Activated CD8-positive, alpha-beta T cell treated with anti-CD3 and anti-CD28 coated beads for 36 hours (primary cell): ENCODE measurements at regions not wholly inside any gene's neighbourhood (a gene's known extent, or its start where the extent isn't known, plus 50 kb on each side); places are given as distances from the start of the nearest gene placed in this dataset.
A peak's percentile ranks its signal among the peaks of the same experiment; 100 is the strongest.

Experiments used
- ATAC-seq: fragments of 200-7000 bp; cut with Tn5 transposase; one replicate; pipeline ENCODE4 v1.10.0; 2021; ENCODE audit warnings: mild to moderate bottlenecking, moderate library complexity
- CTCF ChIA-PET: fragments of 350-600 bp; sonication (Branson Sonifier 250); formaldehyde crosslinking; loops from one replicate; lab custom pipeline; 2021; ENCODE audit warnings: antibody characterized with exemption; lab: Charles Lee
- POLR2A ChIA-PET: fragments of 350-600 bp; sonication (Branson Sonifier 250); formaldehyde crosslinking; loops from one replicate; lab custom pipeline; 2021; ENCODE audit warnings: antibody characterized with exemption; lab: Charles Lee
- DNase-seq: peaks from one replicate; pipeline ENCODE4 v3.0.0-alpha.2; 2020
- H3K27ac Mint-ChIP-seq: one replicate; pipeline ENCODE4 v1.8.0; 2021; ENCODE audit warnings: mild to moderate bottlenecking, mixed read lengths
- H3K27me3 Mint-ChIP-seq: one replicate; pipeline ENCODE4 v1.8.0; 2021; ENCODE audit warnings: mixed read lengths
- H3K36me3 Mint-ChIP-seq: one replicate; pipeline ENCODE4 v1.8.0; 2021; ENCODE audit warnings: low read depth, mixed read lengths
- H3K4me1 Mint-ChIP-seq: one replicate; pipeline ENCODE4 v1.8.0; 2021; ENCODE audit warnings: low read depth, mixed read lengths
- H3K4me3 Mint-ChIP-seq: one replicate; pipeline ENCODE4 v1.8.0; 2021; ENCODE audit warnings: mild to moderate bottlenecking, moderate library complexity, mixed read lengths
- H3K9me3 Mint-ChIP-seq: one replicate; pipeline ENCODE4 v1.8.0; 2021; ENCODE audit warnings: mixed read lengths
- intact Hi-C: fragments of 100-400 bp; cut with micrococcal nuclease; formaldehyde crosslinking; loops from one replicate; pipeline ENCODE4 v1.10.0; 2022
- TF ChIP-seq, protein P1 (sequence below): fragments of 200-600 bp; IDR thresholded peaks from one replicate; pipeline ENCODE4 v1.8.0; 2022; ENCODE audit warnings: antibody characterized with exemption, mild to moderate bottlenecking

DNA sequence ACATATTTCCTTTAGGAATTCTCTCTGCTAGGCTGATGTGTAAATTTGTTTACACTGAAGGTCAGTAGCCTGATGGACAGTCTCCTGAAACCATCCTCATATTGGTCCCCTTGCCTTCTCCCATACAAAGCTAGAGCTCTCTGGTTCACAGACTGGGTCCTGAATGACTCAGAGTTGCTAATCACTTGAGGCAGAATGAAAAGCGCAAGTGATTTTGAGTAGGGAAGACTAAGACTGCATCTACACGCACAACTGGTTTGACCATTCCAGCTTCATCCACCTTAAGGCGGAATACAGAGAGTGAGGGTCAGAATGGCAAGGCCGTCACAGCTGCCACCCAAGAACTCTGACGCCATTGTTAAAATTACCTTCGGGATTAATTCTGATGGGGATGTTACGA lies 70.2 kb upstream of the KIF26B start:
- CTCF ChIA-PET: no interaction called here
- no peaks in the 10 kb centered on the region for H3K9me3 Mint-ChIP-seq
- no peaks in the 10 kb centered on the region for H3K27me3 Mint-ChIP-seq
- DNase-seq (no peak), ATAC-seq (no peak)
- H3K36me3 Mint-ChIP-seq: no peaks in the 10 kb centered on the region
- TF ChIP-seq, protein P1, sequence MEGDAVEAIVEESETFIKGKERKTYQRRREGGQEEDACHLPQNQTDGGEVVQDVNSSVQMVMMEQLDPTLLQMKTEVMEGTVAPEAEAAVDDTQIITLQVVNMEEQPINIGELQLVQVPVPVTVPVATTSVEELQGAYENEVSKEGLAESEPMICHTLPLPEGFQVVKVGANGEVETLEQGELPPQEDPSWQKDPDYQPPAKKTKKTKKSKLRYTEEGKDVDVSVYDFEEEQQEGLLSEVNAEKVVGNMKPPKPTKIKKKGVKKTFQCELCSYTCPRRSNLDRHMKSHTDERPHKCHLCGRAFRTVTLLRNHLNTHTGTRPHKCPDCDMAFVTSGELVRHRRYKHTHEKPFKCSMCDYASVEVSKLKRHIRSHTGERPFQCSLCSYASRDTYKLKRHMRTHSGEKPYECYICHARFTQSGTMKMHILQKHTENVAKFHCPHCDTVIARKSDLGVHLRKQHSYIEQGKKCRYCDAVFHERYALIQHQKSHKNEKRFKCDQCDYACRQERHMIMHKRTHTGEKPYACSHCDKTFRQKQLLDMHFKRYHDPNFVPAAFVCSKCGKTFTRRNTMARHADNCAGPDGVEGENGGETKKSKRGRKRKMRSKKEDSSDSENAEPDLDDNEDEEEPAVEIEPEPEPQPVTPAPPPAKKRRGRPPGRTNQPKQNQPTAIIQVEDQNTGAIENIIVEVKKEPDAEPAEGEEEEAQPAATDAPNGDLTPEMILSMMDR: no peak
- no peak overlapping the region for H3K4me3 Mint-ChIP-seq
- peaks cover 5% of the 10 kb centered on the region for H3K4me1 Mint-ChIP-seq
- POLR2A ChIA-PET: no interaction called here
- intact Hi-C loops: no loop called here
- H3K27ac Mint-ChIP-seq: no peak overlapping the region

DNA sequence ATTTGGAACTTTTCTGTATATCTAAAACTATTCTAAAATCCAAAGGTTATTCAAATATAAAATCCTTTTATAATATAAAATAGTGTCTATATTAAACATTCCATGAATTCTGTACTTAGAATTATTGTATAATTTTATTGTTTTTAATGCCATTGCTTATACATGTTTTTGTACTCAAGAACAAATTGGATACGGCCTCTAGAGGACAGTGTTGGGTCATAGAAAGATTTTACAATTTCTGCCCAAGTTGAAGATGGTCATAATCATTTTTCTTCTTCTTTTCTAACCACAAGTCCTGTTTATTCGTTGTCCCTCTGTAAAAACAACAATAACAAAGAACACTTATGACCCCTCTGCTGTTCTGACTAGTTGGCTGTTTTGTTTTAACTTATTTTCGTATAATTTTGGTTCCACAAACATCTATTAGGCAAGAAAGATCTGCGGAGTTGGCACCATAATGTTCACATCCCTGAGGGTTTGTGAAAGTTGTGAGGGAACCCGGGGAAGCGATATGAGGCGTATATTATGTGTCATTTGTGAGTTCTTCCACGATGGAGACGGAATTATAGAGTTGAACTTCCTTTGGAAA lies 75.7 kb upstream of the KIF26B start:
- Mint-ChIP-seq H3K27ac (no peak overlapping the region), H3K4me1 (no peaks in the 10 kb centered on the region), H3K9me3 (no peaks in the 10 kb centered on the region), H3K27me3 (no peaks in the 10 kb centered on the region), H3K4me3 (no peak overlapping the region), H3K36me3 (no peaks in the 10 kb centered on the region)
- ATAC-seq (no peak), DNase-seq (peak; percentile 14)
- TF ChIP-seq, protein P1: peak; percentile 53
- ChIA-PET CTCF (interaction anchor here (0.5 to 1.3 kb wide), 3 partner anchors 13 to 105 kb away, joined by 3 to 4 read pairs (median 3); no protein-coding TSS in a partner anchor), POLR2A (no interaction called here)
- intact Hi-C loops: no loop called here

DNA sequence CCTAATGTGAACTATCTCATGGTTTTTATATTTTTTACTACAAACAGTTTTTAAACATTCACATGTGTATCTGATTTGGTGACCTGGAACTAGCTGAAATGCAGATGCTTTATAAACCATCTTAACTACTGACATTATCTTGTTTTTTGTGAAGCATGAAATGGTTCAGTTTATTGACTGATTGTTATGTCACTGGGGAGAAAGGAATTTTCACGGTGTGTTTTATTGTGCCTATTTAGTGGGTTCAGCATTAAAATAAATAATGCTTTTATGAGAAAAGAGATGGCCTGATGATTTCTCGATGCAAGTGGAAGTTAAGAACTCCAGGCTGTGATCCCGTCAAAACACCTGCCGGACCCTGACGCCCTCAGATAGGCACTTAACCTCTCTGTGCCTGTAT lies 79.9 kb upstream of the KIF26B start:
- Mint-ChIP-seq H3K27me3 (no peaks in the 10 kb centered on the region), H3K4me1 (no peaks in the 10 kb centered on the region), H3K27ac (no peak overlapping the region), H3K9me3 (no peaks in the 10 kb centered on the region), H3K4me3 (no peak overlapping the region), H3K36me3 (no peaks in the 10 kb centered on the region)
- no peak for DNase-seq
- ATAC-seq: no peak
- intact Hi-C loops: no loop called here
- CTCF ChIA-PET: no interaction called here
- POLR2A ChIA-PET: no interaction called here
- TF ChIP-seq, protein P1: no peak

DNA sequence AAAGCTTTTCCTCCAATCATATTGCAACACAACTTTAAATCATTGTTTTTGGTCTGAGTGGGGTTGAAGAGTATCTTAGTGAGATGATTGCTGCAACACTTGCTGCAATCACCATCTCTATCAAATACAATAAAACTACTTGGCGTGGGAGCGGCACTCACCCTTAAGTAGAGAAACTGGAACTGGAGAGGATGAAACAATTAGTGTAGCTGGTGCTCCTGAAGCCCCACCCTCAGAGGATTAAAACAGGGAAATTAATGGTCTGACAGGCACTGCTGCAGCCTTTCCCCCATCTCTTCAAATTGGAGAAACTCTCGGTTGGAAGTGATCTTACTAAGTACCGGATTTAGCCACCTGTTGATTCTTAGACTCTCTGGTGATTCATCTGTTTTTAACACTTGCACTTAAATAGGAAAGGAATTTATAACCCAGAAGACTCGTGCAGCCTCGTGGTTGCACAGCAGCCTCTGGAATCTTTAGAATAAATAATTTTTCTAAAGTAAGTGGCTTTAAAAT lies 80.5 kb upstream of the KIF26B start:
- no peak for DNase-seq
- no peaks in the 10 kb centered on the region for H3K4me1 Mint-ChIP-seq
- no peak for ATAC-seq
- ChIA-PET POLR2A (interaction anchor here (0.7 kb wide), 1 partner anchor 399 kb away, joined by 3 read pairs; no protein-coding TSS in a partner anchor), CTCF (interaction anchor here (0.7 kb wide), 1 partner anchor 32 kb away, joined by 4 read pairs; no protein-coding TSS in a partner anchor)
- H3K9me3 Mint-ChIP-seq: no peaks in the 10 kb centered on the region
- no peaks in the 10 kb centered on the region for H3K36me3 Mint-ChIP-seq
- no peak overlapping the region for H3K27ac Mint-ChIP-seq
- intact Hi-C loops: no loop called here
- TF ChIP-seq, protein P1: no peak
- H3K4me3 Mint-ChIP-seq: no peak overlapping the region
- no peaks in the 10 kb centered on the region for H3K27me3 Mint-ChIP-seq

DNA sequence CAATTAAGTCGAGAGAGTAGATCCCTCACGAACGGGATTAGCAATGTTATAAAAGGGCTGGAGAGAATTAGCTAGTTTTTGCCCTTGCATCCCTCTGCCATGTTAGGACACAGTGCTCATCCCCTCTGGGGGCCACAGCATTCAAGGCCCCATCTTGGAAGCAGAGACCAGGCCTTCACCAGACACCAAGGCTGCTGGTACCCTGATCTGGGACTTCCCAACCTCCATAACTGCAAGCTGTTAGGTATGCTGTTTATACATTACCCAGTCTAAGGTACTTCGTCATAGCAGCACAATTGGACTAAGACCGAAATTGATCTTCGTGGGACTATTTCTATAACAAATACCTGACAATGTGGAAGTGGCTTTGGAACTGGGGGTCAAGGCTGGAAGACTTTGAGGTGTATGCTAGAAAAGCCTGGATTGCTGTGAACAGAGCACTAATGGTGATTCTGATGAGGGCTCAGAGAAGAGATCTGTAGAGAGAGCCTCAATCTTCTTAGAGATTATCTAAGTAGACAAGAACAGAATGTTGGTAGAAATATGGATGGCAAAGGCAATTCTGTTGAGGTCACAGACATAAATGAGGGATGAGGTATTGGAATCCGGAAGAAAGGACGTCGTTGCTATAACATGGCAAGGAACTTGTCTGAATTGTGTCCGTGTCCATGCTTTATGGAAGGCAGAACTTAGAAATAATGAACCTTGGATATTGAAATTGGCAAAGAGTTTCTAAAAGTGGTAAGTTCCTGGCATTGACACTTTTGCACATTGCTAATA lies 83.8 kb upstream of the KIF26B start:
- ATAC-seq: no peak
- no peak overlapping the region for H3K27ac Mint-ChIP-seq
- no peaks in the 10 kb centered on the region for H3K4me1 Mint-ChIP-seq
- TF ChIP-seq, protein P1: no peak
- H3K9me3 Mint-ChIP-seq: no peaks in the 10 kb centered on the region
- no peak overlapping the region for H3K4me3 Mint-ChIP-seq
- DNase-seq: no peak
- intact Hi-C loops: no loop called here
- CTCF ChIA-PET: no interaction called here
- H3K27me3 Mint-ChIP-seq: no peaks in the 10 kb centered on the region
- POLR2A ChIA-PET: no interaction called here
- no peaks in the 10 kb centered on the region for H3K36me3 Mint-ChIP-seq
